Suprapubic skin (tissue), 4 donors: ENCODE measurements at regions not wholly inside any gene's neighbourhood (a gene's known extent, or its start where the extent isn't known, plus 50 kb on each side); places are given as distances from the start of the nearest gene placed in this dataset.

Experiments used
- DNase-seq, 2 donors: peaks; one replicate each; pipeline ENCODE4 v3.0.0-alpha.2; 2019; ENCODE audit warnings: low spot score in 2 of 2
- H3K27ac ChIP-seq: fragments of 200-600 bp; sonication (generic); one replicate; pipeline ENCODE4 v1.5.1; 2019
- H3K27me3 ChIP-seq: fragments of 200-600 bp; sonication (generic); one replicate; pipeline ENCODE4 v1.5.1; 2019
- H3K36me3 ChIP-seq: fragments of 200-600 bp; sonication (generic); one replicate; pipeline ENCODE4 v1.5.1; 2019
- H3K4me1 ChIP-seq: fragments of 200-600 bp; sonication (generic); one replicate; pipeline ENCODE4 v1.5.1; 2019
- H3K4me3 ChIP-seq: fragments of 200-600 bp; sonication (generic); one replicate; pipeline ENCODE4 v1.5.1; 2019; ENCODE audit warnings: mild to moderate bottlenecking
- H3K9me3 ChIP-seq: fragments of 200-600 bp; sonication (generic); one replicate; pipeline ENCODE4 v1.5.1; 2019
- EP300 ChIP-seq: sonication (generic); formaldehyde crosslinking; IDR thresholded peaks from one replicate; pipeline ENCODE4 v1.6.1; 2017; ENCODE audit warnings: antibody characterized with exemption
- POLR2A ChIP-seq, 2 donors: fragments of 450-650 bp; IDR thresholded peaks; one replicate each; pipeline ENCODE4 v1.6.1; 2017; ENCODE audit warnings: antibody characterized with exemption in 2 of 2, mild to moderate bottlenecking in 2 of 2, moderate library complexity in 2 of 2
- POLR2AphosphoS5 ChIP-seq, 3 donors: sonication (generic); formaldehyde crosslinking; IDR thresholded peaks; one replicate each; pipeline ENCODE4 v1.6.1; 2017; ENCODE audit warnings: antibody characterized with exemption in 3 of 3
- WGBS: methylation state at CpG from one replicate; pipeline ENCODE4 v1.1.5; 2018; 5-methylcytosine and 5-hydroxymethylcytosine counted together
- TF ChIP-seq, protein P1 (sequence below), 2 donors: fragments of 200-600 bp in 1 of 2; fragments of 450-650 bp in 1 of 2; sonication (generic) in 1 of 2; IDR thresholded peaks; one replicate each; pipeline ENCODE4 v1.5.1; 2016 to 2019; ENCODE audit warnings: antibody characterized with exemption in 2 of 2, mild to moderate bottlenecking in 1 of 2, moderate library complexity in 1 of 2

DNA sequence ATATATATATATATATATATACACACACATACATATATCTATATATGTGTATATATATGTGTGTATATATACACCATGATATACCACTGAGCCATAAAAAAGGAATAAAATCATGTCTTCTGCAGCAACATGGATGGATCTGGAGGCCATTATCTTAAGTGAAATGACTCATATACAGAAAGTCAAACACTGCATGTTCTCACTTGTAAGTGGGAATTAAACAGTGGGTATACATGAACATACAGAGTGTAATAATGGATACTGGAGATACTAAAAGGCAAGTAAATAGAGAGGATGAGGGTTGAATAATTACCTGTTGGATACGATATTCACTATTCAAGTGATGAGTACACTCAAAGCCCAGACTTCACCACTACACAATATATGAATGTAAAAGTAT is 332.6 kb downstream of the SLITRK1 start:
- TF ChIP-seq, protein P1, sequence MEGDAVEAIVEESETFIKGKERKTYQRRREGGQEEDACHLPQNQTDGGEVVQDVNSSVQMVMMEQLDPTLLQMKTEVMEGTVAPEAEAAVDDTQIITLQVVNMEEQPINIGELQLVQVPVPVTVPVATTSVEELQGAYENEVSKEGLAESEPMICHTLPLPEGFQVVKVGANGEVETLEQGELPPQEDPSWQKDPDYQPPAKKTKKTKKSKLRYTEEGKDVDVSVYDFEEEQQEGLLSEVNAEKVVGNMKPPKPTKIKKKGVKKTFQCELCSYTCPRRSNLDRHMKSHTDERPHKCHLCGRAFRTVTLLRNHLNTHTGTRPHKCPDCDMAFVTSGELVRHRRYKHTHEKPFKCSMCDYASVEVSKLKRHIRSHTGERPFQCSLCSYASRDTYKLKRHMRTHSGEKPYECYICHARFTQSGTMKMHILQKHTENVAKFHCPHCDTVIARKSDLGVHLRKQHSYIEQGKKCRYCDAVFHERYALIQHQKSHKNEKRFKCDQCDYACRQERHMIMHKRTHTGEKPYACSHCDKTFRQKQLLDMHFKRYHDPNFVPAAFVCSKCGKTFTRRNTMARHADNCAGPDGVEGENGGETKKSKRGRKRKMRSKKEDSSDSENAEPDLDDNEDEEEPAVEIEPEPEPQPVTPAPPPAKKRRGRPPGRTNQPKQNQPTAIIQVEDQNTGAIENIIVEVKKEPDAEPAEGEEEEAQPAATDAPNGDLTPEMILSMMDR (IDR thresholded peaks at IDR 0.05): no peak
- no peak for TF ChIP-seq EP300
- no peak for TF ChIP-seq POLR2AphosphoS5 (IDR thresholded peaks at IDR 0.05)
- TF ChIP-seq POLR2A (IDR thresholded peaks at IDR 0.05): no peak

GRCh38 chr13:83547043-83547442 is 335.2 kb downstream of the SLITRK1 start:
- no peaks in the 10 kb centered on the region for H3K27me3 ChIP-seq
- 58% methylated on average over 1 of the region's 1 CpG for WGBS
- no peak overlapping the region for H3K4me3 ChIP-seq
- H3K36me3 ChIP-seq: no peaks in the 10 kb centered on the region
- no peak overlapping the region for H3K27ac ChIP-seq
- no peak for DNase-seq
- no peaks in the 10 kb centered on the region for H3K9me3 ChIP-seq
- H3K4me1 ChIP-seq: no peaks in the 10 kb centered on the region
- TF ChIP-seq, protein P1 (IDR thresholded peaks at IDR 0.05): no peak
- no peak for TF ChIP-seq EP300
- no peak for TF ChIP-seq POLR2A (IDR thresholded peaks at IDR 0.05)

More for the DNA sequence above, 332.6 kb downstream of the SLITRK1 start:
- H3K27me3 ChIP-seq: no peaks in the 10 kb centered on the region
- H3K36me3 ChIP-seq: no peaks in the 10 kb centered on the region
- no peaks in the 10 kb centered on the region for H3K9me3 ChIP-seq
- H3K27ac ChIP-seq: no peak overlapping the region
- DNase-seq: no peak
- H3K4me1 ChIP-seq: no peaks in the 10 kb centered on the region
- 97% methylated on average over 1 of the region's 1 CpG for WGBS
- no peak overlapping the region for H3K4me3 ChIP-seq

DNA sequence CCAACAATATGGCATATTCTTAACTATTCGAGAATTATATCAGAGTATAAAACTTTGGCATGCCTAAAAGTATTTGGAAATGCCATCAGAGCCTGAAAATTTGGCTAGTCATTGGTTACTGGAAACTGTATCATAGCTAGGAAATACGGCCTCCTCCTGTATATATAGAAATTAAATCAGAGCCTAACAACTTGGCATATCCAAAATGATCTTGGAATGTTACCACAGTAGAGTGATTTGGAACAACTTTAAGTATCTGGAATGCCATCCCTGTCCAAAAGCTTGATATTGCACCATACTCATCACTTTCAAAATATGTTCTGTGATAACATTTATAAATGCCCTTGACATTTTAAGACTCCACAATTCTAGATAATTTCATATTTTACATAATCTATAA is 335.8 kb downstream of the SLITRK1 start:
- TF ChIP-seq POLR2A (IDR thresholded peaks at IDR 0.05) (no peak), POLR2AphosphoS5 (IDR thresholded peaks at IDR 0.05) (no peak), EP300 (no peak)
- TF ChIP-seq, protein P1 (IDR thresholded peaks at IDR 0.05): no peak
- Histone ChIP-seq H3K27ac (no peak overlapping the region), H3K36me3 (no peaks in the 10 kb centered on the region), H3K4me1 (no peaks in the 10 kb centered on the region), H3K4me3 (no peak overlapping the region), H3K9me3 (no peaks in the 10 kb centered on the region), H3K27me3 (no peaks in the 10 kb centered on the region)
- WGBS: 55% methylated on average over 2 of the region's 2 CpGs
- no peak for DNase-seq

- Histone ChIP-seq H3K4me1 (no peaks in the 10 kb centered on the region), H3K9me3 (no peaks in the 10 kb centered on the region), H3K36me3 (no peaks in the 10 kb centered on the region), H3K4me3 (no peak overlapping the region), H3K27me3 (no peaks in the 10 kb centered on the region), H3K27ac (no peak overlapping the region)
- WGBS: 82% methylated on average over 2 of the region's 2 CpGs
- DNase-seq: no peak
- TF ChIP-seq POLR2AphosphoS5 (IDR thresholded peaks at IDR 0.05) (no peak), EP300 (no peak), POLR2A (IDR thresholded peaks at IDR 0.05) (no peak)
- TF ChIP-seq, protein P1 (IDR thresholded peaks at IDR 0.05): no peak
Observed at GRCh38 chr13:83538636-83539035, 343.6 kb downstream of the SLITRK1 start.

- DNase-seq: no peak
- no peaks in the 10 kb centered on the region for H3K9me3 ChIP-seq
- H3K4me3 ChIP-seq: no peak overlapping the region
- no peaks in the 10 kb centered on the region for H3K4me1 ChIP-seq
- no peaks in the 10 kb centered on the region for H3K27me3 ChIP-seq
- WGBS: 56% methylated on average over 2 of the region's 2 CpGs
- H3K36me3 ChIP-seq: no peaks in the 10 kb centered on the region
- TF ChIP-seq, protein P1 (IDR thresholded peaks at IDR 0.05): no peak
- TF ChIP-seq POLR2A (IDR thresholded peaks at IDR 0.05) (no peak), POLR2AphosphoS5 (IDR thresholded peaks at IDR 0.05) (no peak), EP300 (no peak)
- no peak overlapping the region for H3K27ac ChIP-seq
Observed at GRCh38 chr13:83536941-83537340, 345.3 kb downstream of the SLITRK1 start.
